Adrenal gland (tissue), 9 donors: ENCODE measurements at regions not wholly inside any gene's neighbourhood (a gene's known extent, or its start where the extent isn't known, plus 50 kb on each side); places are given as distances from the start of the nearest gene placed in this dataset.

ENCODE experiments used
- DNase-seq, 7 donors: peaks; one replicate each; pipeline ENCODE4 v3.0.0-alpha.2; 2019 to 2020
- H3K27ac ChIP-seq, 5 donors: fragments of 200-600 bp; sonication (generic) in 4 of 5; 1 replicate in 3 of 5; 2 replicates in 2 of 5; pipeline versions ENCODE4 v1.5.1 to v1.8.0; 2016 to 2020; ENCODE audit warnings: mild to moderate bottlenecking in 1 of 5
- H3K27me3 ChIP-seq: fragments of 200-600 bp; 2 replicates; pipeline ENCODE4 v1.8.0; 2021
- H3K36me3 ChIP-seq, 2 donors: fragments of 200-600 bp; replicated peaks in 1 of 2; 1 replicate in 1 of 2; 2 replicates in 1 of 2; pipeline versions ENCODE4 v1.5.1 to v1.8.0; 2018 to 2022
- H3K4me1 ChIP-seq, 2 donors: fragments of 200-600 bp; replicated peaks in 1 of 2; 1 replicate in 1 of 2; 2 replicates in 1 of 2; pipeline versions ENCODE4 v1.5.1 to v1.8.0; 2018 to 2021
- H3K4me3 ChIP-seq, 4 donors: fragments of 200-600 bp; sonication (generic) in 3 of 4; one replicate each; pipeline ENCODE4 v1.5.1; 2016 to 2018
- H3K9me3 ChIP-seq, 3 donors: fragments of 200-600 bp; sonication (generic) in 1 of 3; replicated peaks in 1 of 3; 1 replicate in 2 of 3; 2 replicates in 1 of 3; pipeline versions ENCODE4 v1.5.1 to v1.8.0; 2016 to 2021
- CTCF ChIP-seq, 6 experiments: fragments of 450-650 bp in 4 of 6; fragments of 200-600 bp in 2 of 6; sonication (generic) in 1 of 6; IDR thresholded peaks; 1 replicate in 5 of 6; 2 replicates in 1 of 6; pipeline versions ENCODE4 v1.5.1 to v1.8.0; 2016 to 2021; ENCODE audit warnings: antibody characterized with exemption in 6 of 6, mild to moderate bottlenecking in 2 of 6, moderate library complexity in 1 of 6
- POLR2A ChIP-seq, 2 donors: fragments of 450-650 bp; IDR thresholded peaks; one replicate each; pipeline ENCODE4 v1.6.1; 2017; ENCODE audit warnings: antibody characterized with exemption in 2 of 2, mild to moderate bottlenecking in 2 of 2, moderate library complexity in 1 of 2
- WGBS, 4 donors: extraction: QIAGEN DNeasy Blood & Tissue Kit in 2 of 4; methylation state at CpG; one replicate each; pipeline versions ENCODE4 v1.1.5 to v1.1.7; 2013 to 2017; 5-methylcytosine and 5-hydroxymethylcytosine counted together
- intact Hi-C, 2 donors: fragments of 100-400 bp; cut with DNase I; formaldehyde crosslinking; loops; one replicate each; pipeline versions ENCODE4 v1.14.1 to v1.15.0; 2022 to 2023
- donor health status: healthy with polysubstance abuse.
- donor health status: Bipolar disorder and iron deficiency.
- donor health status: DM: yes; HTN: yes; CAD: no.
- donor health status: DM: no; HTN: no; CAD: no.
- donor health status: DM: no; HTN: no; CAD: no.

DNA sequence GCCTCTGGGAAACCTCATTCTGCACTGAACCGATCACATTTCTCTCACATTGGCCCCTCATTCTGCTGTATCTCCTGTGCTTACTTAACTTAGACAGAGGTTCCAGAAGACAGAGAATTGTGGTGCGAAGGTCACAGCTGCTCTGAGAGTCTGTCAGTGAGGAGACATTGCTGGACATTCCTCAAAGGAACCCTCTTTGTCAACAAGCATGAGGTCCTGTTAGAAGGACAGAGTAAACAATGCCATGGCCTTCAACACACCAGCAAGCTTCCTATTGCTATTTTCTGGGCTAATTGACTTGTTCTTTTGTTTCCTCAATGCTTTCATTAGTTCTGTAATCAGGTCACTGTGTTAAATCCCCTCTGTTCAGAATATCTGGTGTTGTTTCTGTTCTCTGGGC, 109.3 kb upstream of the FZD8 start:
- Histone ChIP-seq H3K4me1 (no peaks in the 10 kb centered on the region), H3K9me3 (no peaks in the 10 kb centered on the region), H3K36me3 (no peaks in the 10 kb centered on the region), H3K27me3 (no peaks in the 10 kb centered on the region), H3K27ac (no peak overlapping the region), H3K4me3 (no peak overlapping the region)
- DNase-seq, result no peak
- WGBS, 4 donors, result 62 to 74% (median 68%) methylated on average over 2 of the region's 2 CpGs
- no peak for TF ChIP-seq CTCF (IDR thresholded peaks at IDR 0.05)
- no peak for TF ChIP-seq POLR2A (IDR thresholded peaks at IDR 0.05)
- intact Hi-C loops, result no loop called here

- no peaks in the 10 kb centered on the region for H3K36me3 ChIP-seq
- H3K9me3 ChIP-seq, result no peaks in the 10 kb centered on the region
- no peak for TF ChIP-seq POLR2A (IDR thresholded peaks at IDR 0.05)
- H3K4me1 ChIP-seq, result no peaks in the 10 kb centered on the region
- H3K27me3 ChIP-seq, result no peaks in the 10 kb centered on the region
- no peak overlapping the region for H3K4me3 ChIP-seq
- no peak for DNase-seq
- no peak overlapping the region for H3K27ac ChIP-seq
- 87 to 93% (median 88%) methylated on average over 6 of the region's 6 CpGs for WGBS, 4 donors
- intact Hi-C loops, result no loop called here
Observed at GRCh38 chr10:35749230-35749629, 107.1 kb upstream of the FZD8 start.

GRCh38 chr10:35745617-35746403, 103.7 kb upstream of the FZD8 start:
- H3K4me1 ChIP-seq, result no peaks in the 10 kb centered on the region
- intact Hi-C loops, result no loop called here
- H3K27me3 ChIP-seq, result no peaks in the 10 kb centered on the region
- no peaks in the 10 kb centered on the region for H3K36me3 ChIP-seq
- H3K9me3 ChIP-seq, result no peaks in the 10 kb centered on the region
- no peak for DNase-seq
- 81 to 86% (median 85%) methylated on average over 4 of the region's 4 CpGs for WGBS, 4 donors
- no peak overlapping the region for H3K4me3 ChIP-seq
- H3K27ac ChIP-seq, result no peak overlapping the region
- TF ChIP-seq POLR2A (IDR thresholded peaks at IDR 0.05) (no peak), CTCF (IDR thresholded peaks at IDR 0.05) (no peak)

DNA sequence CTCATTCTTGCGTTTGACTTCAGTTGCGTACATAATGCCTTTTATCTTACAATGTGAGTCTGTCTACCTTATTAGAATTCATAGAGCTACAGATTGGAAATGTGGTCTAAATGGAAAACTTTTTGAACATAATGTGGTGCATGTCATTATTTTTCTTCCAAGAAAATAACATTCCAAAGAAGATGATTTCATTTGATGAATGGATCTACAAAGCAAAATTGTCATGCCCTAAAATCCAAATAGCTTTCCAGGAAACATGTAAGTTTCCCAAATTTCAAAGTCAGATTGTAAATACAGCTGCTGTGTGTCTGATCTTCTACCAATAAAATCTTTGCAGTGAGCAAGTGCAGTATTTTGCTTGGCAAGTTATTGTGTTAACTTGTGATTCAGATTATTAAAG, 101.8 kb upstream of the FZD8 start:
- no peak overlapping the region for H3K27ac ChIP-seq

More for the DNA sequence above, 101.8 kb upstream of the FZD8 start:
- no peaks in the 10 kb centered on the region for H3K27me3 ChIP-seq
- WGBS, 4 donors, result 64 to 85% (median 71%) methylated on average over 2 of the region's 2 CpGs
- no peaks in the 10 kb centered on the region for H3K4me1 ChIP-seq
- TF ChIP-seq POLR2A (IDR thresholded peaks at IDR 0.05), result no peak
- TF ChIP-seq CTCF (IDR thresholded peaks at IDR 0.05), result no peak
- intact Hi-C loops, result no loop called here
- no peaks in the 10 kb centered on the region for H3K36me3 ChIP-seq
- no peak for DNase-seq
- no peak overlapping the region for H3K4me3 ChIP-seq
- no peaks in the 10 kb centered on the region for H3K9me3 ChIP-seq
